ENCODE measurements at regions not wholly inside any gene's neighbourhood (a gene's known extent, or its start where the extent isn't known, plus 50 kb on each side); places are given as distances from the start of the nearest gene placed in this dataset.
"Not testable (repeated sequence)": the region's sequence is repeated elsewhere in the genome, so short reads cannot be mapped to it uniquely, and the experiment has no call there.

- no peak overlapping the region for H3K4me3 ChIP-seq (ENCODE audit: low read depth, low read length)
- TF ChIP-seq CTCF (IDR thresholded peaks at IDR 0.05; ENCODE audit: insufficient read depth, low read length, missing control alignments), result no peak
- ChIA-PET CTCF (no interaction called here), POLR2A (no interaction called here)
- DNase-seq (ENCODE audit: low read depth, low spot score), result no peak
Observed at GRCh38 chr11:96738311-96738710, 348.5 kb downstream of the JRKL start.

- no peak for TF ChIP-seq CTCF (IDR thresholded peaks at IDR 0.05; ENCODE audit: insufficient read depth, low read length, missing control alignments)
- H3K4me3 ChIP-seq (ENCODE audit: low read depth, low read length), result no peak overlapping the region
- ChIA-PET POLR2A (no interaction called here), CTCF (no interaction called here)
- no peak for DNase-seq (ENCODE audit: low read depth, low spot score)
Observed at GRCh38 chr11:96741068-96741467, 351.3 kb downstream of the JRKL start.

- no peak for TF ChIP-seq CTCF (IDR thresholded peaks at IDR 0.05; ENCODE audit: insufficient read depth, low read length, missing control alignments)
- POLR2A ChIA-PET, result no interaction called here
- H3K4me3 ChIP-seq (ENCODE audit: low read depth, low read length), result no peak overlapping the region
- CTCF ChIA-PET, result no interaction called here
- DNase-seq (ENCODE audit: low read depth, low spot score), result no peak
Observed at GRCh38 chr11:96744697-96745096, 354.9 kb downstream of the JRKL start.

GRCh38 chr11:96748639-96749370 is 359.0 kb downstream of the JRKL start:
- ChIA-PET CTCF (no interaction called here), POLR2A (no interaction called here)
- DNase-seq (ENCODE audit: low read depth, low spot score), result peak; percentile 9
- TF ChIP-seq CTCF (IDR thresholded peaks at IDR 0.05; ENCODE audit: insufficient read depth, low read length, missing control alignments), result no peak
- no peak overlapping the region for H3K4me3 ChIP-seq (ENCODE audit: low read depth, low read length)

GRCh38 chr11:96751807-96752206 is 362.0 kb downstream of the JRKL start:
- CTCF ChIA-PET; DNase-seq (ENCODE audit: low read depth, low spot score); POLR2A ChIA-PET; H3K4me3 ChIP-seq (ENCODE audit: low read depth, low read length): not testable (repeated sequence)

- POLR2A ChIA-PET, result no interaction called here
- CTCF ChIA-PET, result no interaction called here
- DNase-seq (ENCODE audit: low read depth, low spot score), result no peak
- H3K4me3 ChIP-seq (ENCODE audit: low read depth, low read length), result no peak overlapping the region
- no peak for TF ChIP-seq CTCF (IDR thresholded peaks at IDR 0.05; ENCODE audit: insufficient read depth, low read length, missing control alignments)
Observed at GRCh38 chr11:96752221-96752620, 362.4 kb downstream of the JRKL start.

- no peak for DNase-seq (ENCODE audit: low read depth, low spot score)
- ChIA-PET POLR2A (no interaction called here), CTCF (no interaction called here)
- no peak overlapping the region for H3K4me3 ChIP-seq (ENCODE audit: low read depth, low read length)
- no peak for TF ChIP-seq CTCF (IDR thresholded peaks at IDR 0.05; ENCODE audit: insufficient read depth, low read length, missing control alignments)
Observed at GRCh38 chr11:96753997-96754396, 364.2 kb downstream of the JRKL start.
